ENCODE measurements at regions not wholly inside any gene's neighbourhood (a gene's known extent, or its start where the extent isn't known, plus 50 kb on each side); places are given as distances from the start of the nearest gene placed in this dataset.

- H3K27me3 Mint-ChIP-seq (ENCODE audit: insufficient read depth, unreplicated experiment), result no peaks in the 10 kb centered on the region
- H3K9me3 Mint-ChIP-seq (ENCODE audit: unreplicated experiment), result no peaks in the 10 kb centered on the region
- Histone ChIP-seq H3K4me3 (ENCODE audit: low read depth, low read length) (no peak overlapping the region), H3K36me3 (ENCODE audit: control insufficient read depth, insufficient read depth, low read length) (no peaks in the 10 kb centered on the region), H3K27me3 (replicated peaks; ENCODE audit: control insufficient read depth, insufficient read depth, low read length) (no peaks in the 10 kb centered on the region), H3K9me3 (no peaks in the 10 kb centered on the region), H3K4me1 (no peaks in the 10 kb centered on the region)
- no TSS peak for BruUV-seq (replicated peaks)
- H3K27ac Mint-ChIP-seq (ENCODE audit: unreplicated experiment), result no peak overlapping the region
- ChIA-PET POLR2A (no interaction called here), CTCF (no interaction called here)
- intact Hi-C loops (cut with micrococcal nuclease; ENCODE audit: unreplicated experiment), result no loop called here
- no peak for DNase-seq
- no peaks in the 10 kb centered on the region for H3K4me1 Mint-ChIP-seq (ENCODE audit: low read depth, unreplicated experiment)
- H3K4me3 Mint-ChIP-seq (ENCODE audit: unreplicated experiment), result no peak overlapping the region
- TF ChIP-seq CTCF (IDR thresholded peaks at IDR 0.05; ENCODE audit: insufficient read depth in 1 of 2, low read depth in 1 of 2, low read length in 1 of 2, severe bottlenecking in 1 of 2, unreplicated experiment in 1 of 2), result no peak
- H3K36me3 Mint-ChIP-seq (ENCODE audit: insufficient read depth, unreplicated experiment), result no peaks in the 10 kb centered on the region
Measured at GRCh38 chr7:125643302-125643701, 713.7 kb upstream of the POT1 start.

GRCh38 chr7:125641884-125642283, 712.3 kb upstream of the POT1 start:
- CTCF ChIA-PET, result no interaction called here
- no peak overlapping the region for H3K4me3 ChIP-seq (ENCODE audit: low read depth, low read length)
- no peak for DNase-seq
- no peaks in the 10 kb centered on the region for H3K27me3 Mint-ChIP-seq (ENCODE audit: insufficient read depth, unreplicated experiment)
- H3K9me3 Mint-ChIP-seq (ENCODE audit: unreplicated experiment), result no peaks in the 10 kb centered on the region
- H3K4me1 Mint-ChIP-seq (ENCODE audit: low read depth, unreplicated experiment), result no peaks in the 10 kb centered on the region
- intact Hi-C loops (cut with micrococcal nuclease; ENCODE audit: unreplicated experiment), result no loop called here
- H3K9me3 ChIP-seq, result no peaks in the 10 kb centered on the region
- no peak for TF ChIP-seq CTCF (IDR thresholded peaks at IDR 0.05; ENCODE audit: insufficient read depth in 1 of 2, low read depth in 1 of 2, low read length in 1 of 2, severe bottlenecking in 1 of 2, unreplicated experiment in 1 of 2)
- POLR2A ChIA-PET, result no interaction called here
- BruUV-seq (replicated peaks), result no TSS peak
- no peaks in the 10 kb centered on the region for H3K36me3 Mint-ChIP-seq (ENCODE audit: insufficient read depth, unreplicated experiment)
- H3K4me3 Mint-ChIP-seq (ENCODE audit: unreplicated experiment), result no peak overlapping the region
- no peak overlapping the region for H3K27ac Mint-ChIP-seq (ENCODE audit: unreplicated experiment)
- H3K27me3 ChIP-seq (replicated peaks; ENCODE audit: control insufficient read depth, insufficient read depth, low read length), result no peaks in the 10 kb centered on the region
- H3K36me3 ChIP-seq (ENCODE audit: control insufficient read depth, insufficient read depth, low read length), result no peaks in the 10 kb centered on the region
- H3K4me1 ChIP-seq, result no peaks in the 10 kb centered on the region

DNA sequence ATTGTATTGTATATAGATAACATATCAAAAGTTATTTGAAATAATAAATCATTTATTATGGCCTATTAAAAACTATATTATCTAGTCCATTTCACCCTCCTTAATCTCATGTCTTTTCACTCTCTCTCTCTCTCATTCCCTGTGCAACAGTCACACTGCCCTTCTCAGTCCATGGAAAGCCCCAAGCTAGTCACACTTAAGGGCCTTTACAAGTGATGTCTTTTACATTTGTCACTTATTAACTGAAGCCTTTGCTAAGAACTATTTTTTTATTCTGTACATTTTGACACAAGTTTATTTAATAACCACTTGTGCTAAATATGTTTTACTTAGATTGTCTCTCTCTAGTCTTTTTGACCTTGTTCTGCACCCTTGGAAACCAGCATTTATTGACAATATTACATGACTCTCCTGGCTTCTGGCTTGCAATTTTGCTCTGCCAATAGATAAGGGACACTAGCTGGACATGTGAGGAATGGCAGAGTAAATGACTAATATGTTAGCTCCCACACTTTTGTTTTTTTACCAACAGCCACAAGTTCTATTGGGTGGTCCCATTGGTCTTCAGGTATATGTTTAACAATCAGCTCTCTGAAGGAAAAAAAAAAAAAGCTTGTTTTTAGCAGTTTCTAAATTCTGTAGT, 706.8 kb upstream of the POT1 start:
- Mint-ChIP-seq H3K4me3 (ENCODE audit: unreplicated experiment) (no peak overlapping the region), H3K9me3 (ENCODE audit: unreplicated experiment) (no peaks in the 10 kb centered on the region), H3K27me3 (ENCODE audit: insufficient read depth, unreplicated experiment) (no peaks in the 10 kb centered on the region), H3K36me3 (ENCODE audit: insufficient read depth, unreplicated experiment) (no peaks in the 10 kb centered on the region), H3K4me1 (ENCODE audit: low read depth, unreplicated experiment) (no peaks in the 10 kb centered on the region), H3K27ac (ENCODE audit: unreplicated experiment) (no peak overlapping the region)
- no peak for TF ChIP-seq CTCF (IDR thresholded peaks at IDR 0.05; ENCODE audit: insufficient read depth in 1 of 2, low read depth in 1 of 2, low read length in 1 of 2, severe bottlenecking in 1 of 2, unreplicated experiment in 1 of 2)
- intact Hi-C loops (cut with micrococcal nuclease; ENCODE audit: unreplicated experiment), result no loop called here
- ChIA-PET CTCF (no interaction called here), POLR2A (no interaction called here)
- DNase-seq, result no peak
- Histone ChIP-seq H3K4me1 (no peaks in the 10 kb centered on the region), H3K27me3 (replicated peaks; ENCODE audit: control insufficient read depth, insufficient read depth, low read length) (no peaks in the 10 kb centered on the region), H3K4me3 (ENCODE audit: low read depth, low read length) (no peak overlapping the region), H3K36me3 (ENCODE audit: control insufficient read depth, insufficient read depth, low read length) (no peaks in the 10 kb centered on the region), H3K9me3 (no peaks in the 10 kb centered on the region)
- no TSS peak for BruUV-seq (replicated peaks)

Data from Caco-2 (cell line).